Neural cell (in vitro differentiated cells): ENCODE measurements at regions not wholly inside any gene's neighbourhood (a gene's known extent, or its start where the extent isn't known, plus 50 kb on each side); places are given as distances from the start of the nearest gene placed in this dataset.

Source experiments
- H2AFZ ChIP-seq: fragments of 200-600, 300-800 bp; sonication (generic), shearing (Covaris generic); 2 replicates; pipeline ENCODE4 v1.6.0; 2014; ENCODE audit warnings: low read depth, mild to moderate bottlenecking, antibody characterized with exemption, low read length, moderate library complexity
- H3F3A ChIP-seq: fragments of 200-600 bp; shearing (Covaris generic); 2 replicates; pipeline ENCODE4 v1.6.1; 2016; ENCODE audit warnings: mild to moderate bottlenecking, moderate library complexity, mixed read lengths, antibody characterized with exemption, low read length; ENCODE audit not compliant: insufficient read depth, poor library complexity, severe bottlenecking
- H3K27ac ChIP-seq: fragments of 200-600, 300-800 bp; sonication (generic), shearing (Covaris generic); 2 replicates; pipeline ENCODE4 v1.5.1; 2014; ENCODE audit warnings: mild to moderate bottlenecking, low read length, moderate library complexity
- H3K27me3 ChIP-seq: fragments of 300-800, 200-600 bp; sonication (generic), shearing (Covaris generic); 2 replicates; pipeline ENCODE4 v1.6.0; 2014; ENCODE audit warnings: mild to moderate bottlenecking, low read depth, low read length, moderate library complexity; ENCODE audit not compliant: insufficient read depth
- H3K36me3 ChIP-seq: fragments of 300-800, 200-600 bp; sonication (generic), shearing (Covaris generic); 2 replicates; pipeline ENCODE4 v1.5.1; 2014; ENCODE audit warnings: mild to moderate bottlenecking, antibody characterized with exemption, low read length, moderate library complexity; ENCODE audit not compliant: insufficient read depth
- H3K4me2 ChIP-seq: fragments of 300-800, 200-600 bp; sonication (generic), shearing (Covaris generic); 2 replicates; pipeline ENCODE4 v1.6.0; 2014; ENCODE audit warnings: mild to moderate bottlenecking, low read length
- H3K4me3 ChIP-seq: fragments of 300-800, 200-600 bp; sonication (generic), shearing (Covaris generic); 2 replicates; pipeline ENCODE4 v1.5.1; 2014; ENCODE audit warnings: mild to moderate bottlenecking, low read length, moderate library complexity
- H3K79me2 ChIP-seq: fragments of 200-600 bp; shearing (Covaris generic); replicated peaks from 2 replicates; pipeline ENCODE4 v1.6.0; 2014; ENCODE audit warnings: mild to moderate bottlenecking, low read length, moderate library complexity; ENCODE audit not compliant: insufficient read depth
- H3K9ac ChIP-seq: fragments of 300-800, 200-600 bp; sonication (generic), shearing (Covaris generic); 2 replicates; pipeline ENCODE4 v1.6.1; 2016; ENCODE audit warnings: mild to moderate bottlenecking, low read length, mixed read lengths
- H3K9me2 ChIP-seq: fragments of 200-600 bp; shearing (Covaris generic); 2 replicates; pipeline ENCODE4 v1.6.1; 2016; ENCODE audit warnings: mild to moderate bottlenecking, low read length, mixed read lengths; ENCODE audit not compliant: insufficient read depth
- H3K9me3 ChIP-seq: fragments of 200-600, 300-800 bp; sonication (generic), shearing (Covaris generic); 2 replicates; pipeline ENCODE4 v1.6.1; 2016; ENCODE audit warnings: mild to moderate bottlenecking, mixed run types, low read length, moderate library complexity, mixed read lengths
- H4K20me1 ChIP-seq: fragments of 200-600 bp; shearing (Covaris generic); 2 replicates; pipeline ENCODE4 v1.6.1; 2016; ENCODE audit warnings: mild to moderate bottlenecking, mixed run types; ENCODE audit not compliant: insufficient read depth
- EP300 ChIP-seq: fragments of 450-650 bp; conservative IDR thresholded peaks from 2 replicates; pipeline ENCODE4 v1.6.1; 2014; ENCODE audit warnings: antibody characterized with exemption, mild to moderate bottlenecking, moderate library complexity; ENCODE audit not compliant: poor library complexity, severe bottlenecking
- EZH2 ChIP-seq: fragments of 200-600, 300-800 bp; shearing (Covaris generic), sonication (generic); IDR thresholded peaks from 2 replicates; pipeline ENCODE4 v1.6.1; 2014; ENCODE audit warnings: antibody characterized with exemption, low read length, borderline replicate concordance, mild to moderate bottlenecking; ENCODE audit not compliant: insufficient read depth, poor library complexity, severe bottlenecking
- MXI1 ChIP-seq: fragments of 450-650 bp; conservative IDR thresholded peaks from 2 replicates; pipeline ENCODE4 v1.6.1; 2014; ENCODE audit warnings: antibody characterized with exemption, mild to moderate bottlenecking; ENCODE audit not compliant: poor library complexity, severe bottlenecking
- POLR2AphosphoS5 ChIP-seq: IDR thresholded peaks from 2 replicates; pipeline ENCODE4 v1.6.1; 2012
- RAD21 ChIP-seq: fragments of 450-650 bp; conservative IDR thresholded peaks from 2 replicates; pipeline ENCODE4 v1.6.1; 2014; ENCODE audit warnings: antibody characterized with exemption, mild to moderate bottlenecking, moderate library complexity
- SMC3 ChIP-seq: fragments of 450-650 bp; conservative IDR thresholded peaks from 2 replicates; pipeline ENCODE4 v1.6.1; 2014; ENCODE audit warnings: antibody characterized with exemption, mild to moderate bottlenecking, moderate library complexity; ENCODE audit not compliant: poor library complexity
- TAF1 ChIP-seq: IDR thresholded peaks from 2 replicates; pipeline ENCODE4 v1.6.1; 2012; ENCODE audit warnings: low read depth
- TF ChIP-seq, protein P1 (sequence below): fragments of 450-650 bp; IDR thresholded peaks from 2 replicates; pipeline ENCODE4 v1.5.1; 2014; ENCODE audit warnings: antibody characterized with exemption, mild to moderate bottlenecking, moderate library complexity; ENCODE audit not compliant: poor library complexity, severe bottlenecking
- TF ChIP-seq, protein P2 (sequence below): IDR thresholded peaks from 2 replicates; pipeline ENCODE4 v1.6.1; 2012; ENCODE audit warnings: borderline replicate concordance

DNA sequence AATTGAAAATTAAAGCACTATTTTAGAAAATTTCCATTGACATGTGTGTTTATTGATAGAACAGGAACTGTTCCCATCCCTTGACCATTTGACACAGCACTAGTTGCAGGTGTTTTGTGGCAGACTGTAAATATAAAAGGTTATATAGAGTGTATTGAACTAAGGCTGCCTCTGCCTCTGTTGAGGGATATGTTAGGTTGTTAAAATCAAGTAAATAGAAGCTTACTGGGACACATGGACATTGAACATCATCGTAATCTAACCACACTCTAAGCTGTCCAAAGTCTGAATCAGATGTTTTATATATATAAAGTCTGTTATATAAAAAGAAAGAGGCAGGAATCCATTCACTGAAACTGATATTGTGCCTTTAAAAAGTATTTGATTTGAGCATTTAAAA lies 308.1 kb upstream of the PKN2 start (continued):
- TF ChIP-seq, protein P1, sequence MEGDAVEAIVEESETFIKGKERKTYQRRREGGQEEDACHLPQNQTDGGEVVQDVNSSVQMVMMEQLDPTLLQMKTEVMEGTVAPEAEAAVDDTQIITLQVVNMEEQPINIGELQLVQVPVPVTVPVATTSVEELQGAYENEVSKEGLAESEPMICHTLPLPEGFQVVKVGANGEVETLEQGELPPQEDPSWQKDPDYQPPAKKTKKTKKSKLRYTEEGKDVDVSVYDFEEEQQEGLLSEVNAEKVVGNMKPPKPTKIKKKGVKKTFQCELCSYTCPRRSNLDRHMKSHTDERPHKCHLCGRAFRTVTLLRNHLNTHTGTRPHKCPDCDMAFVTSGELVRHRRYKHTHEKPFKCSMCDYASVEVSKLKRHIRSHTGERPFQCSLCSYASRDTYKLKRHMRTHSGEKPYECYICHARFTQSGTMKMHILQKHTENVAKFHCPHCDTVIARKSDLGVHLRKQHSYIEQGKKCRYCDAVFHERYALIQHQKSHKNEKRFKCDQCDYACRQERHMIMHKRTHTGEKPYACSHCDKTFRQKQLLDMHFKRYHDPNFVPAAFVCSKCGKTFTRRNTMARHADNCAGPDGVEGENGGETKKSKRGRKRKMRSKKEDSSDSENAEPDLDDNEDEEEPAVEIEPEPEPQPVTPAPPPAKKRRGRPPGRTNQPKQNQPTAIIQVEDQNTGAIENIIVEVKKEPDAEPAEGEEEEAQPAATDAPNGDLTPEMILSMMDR = no peak

DNA sequence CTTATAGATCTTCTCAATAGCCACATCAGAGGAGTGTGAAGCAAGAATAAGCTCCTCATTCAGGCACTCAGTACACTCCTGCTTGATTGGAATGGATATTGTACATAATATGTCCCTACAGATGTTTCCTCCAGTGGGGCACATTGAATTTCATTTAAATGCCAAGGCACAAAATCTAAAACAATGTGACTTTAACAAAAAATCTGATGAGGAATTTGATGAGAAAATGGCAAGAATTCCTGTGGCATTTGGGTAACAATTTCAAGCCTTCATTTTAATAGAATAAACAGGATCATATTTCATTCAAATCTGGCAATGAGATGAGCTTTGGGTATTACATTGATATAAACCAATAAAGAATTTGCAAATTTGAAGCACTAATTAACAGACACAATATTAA lies 307.7 kb upstream of the PKN2 start:
- no peaks in the 10 kb centered on the region for H3K36me3 ChIP-seq
- H2AFZ ChIP-seq = no peak overlapping the region
- no peak overlapping the region for H3K4me3 ChIP-seq
- no peak overlapping the region for H3K9ac ChIP-seq
- no peak overlapping the region for H3K4me2 ChIP-seq
- no peaks in the 10 kb centered on the region for H3F3A ChIP-seq
- no peaks in the 10 kb centered on the region for H3K9me3 ChIP-seq
- no peaks in the 10 kb centered on the region for H3K9me2 ChIP-seq
- H4K20me1 ChIP-seq = no peaks in the 10 kb centered on the region
- no peak overlapping the region for H3K27ac ChIP-seq
- TF ChIP-seq POLR2AphosphoS5 (no peak), TAF1 (no peak), EZH2 (no peak)
- no peaks in the 10 kb centered on the region for H3K27me3 ChIP-seq
- H3K79me2 ChIP-seq = no peaks in the 10 kb centered on the region

DNA sequence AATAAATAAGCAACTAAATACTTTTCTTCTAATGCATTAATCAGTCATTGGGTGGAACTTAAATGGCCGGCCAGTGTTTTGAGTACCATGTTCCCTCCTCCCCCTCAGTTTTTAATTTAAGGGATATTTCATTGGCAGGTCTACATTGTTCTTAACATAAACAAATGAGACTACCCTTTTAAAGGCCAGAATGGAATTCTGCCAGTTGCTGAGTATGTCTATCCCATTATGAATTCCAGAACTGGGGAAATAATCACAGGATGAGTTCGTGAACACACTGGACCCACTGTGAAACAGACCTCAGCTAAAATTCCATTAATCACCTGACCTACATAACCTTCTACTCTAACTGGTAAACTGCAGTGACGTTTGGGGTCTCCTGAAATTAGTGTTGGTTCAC lies 305.5 kb upstream of the PKN2 start:
- TF ChIP-seq SMC3 (no peak), MXI1 (no peak), TAF1 (no peak), EP300 (no peak), POLR2AphosphoS5 (no peak), RAD21 (no peak), EZH2 (no peak)
- TF ChIP-seq, protein P1 = no peak
- TF ChIP-seq, protein P2, sequence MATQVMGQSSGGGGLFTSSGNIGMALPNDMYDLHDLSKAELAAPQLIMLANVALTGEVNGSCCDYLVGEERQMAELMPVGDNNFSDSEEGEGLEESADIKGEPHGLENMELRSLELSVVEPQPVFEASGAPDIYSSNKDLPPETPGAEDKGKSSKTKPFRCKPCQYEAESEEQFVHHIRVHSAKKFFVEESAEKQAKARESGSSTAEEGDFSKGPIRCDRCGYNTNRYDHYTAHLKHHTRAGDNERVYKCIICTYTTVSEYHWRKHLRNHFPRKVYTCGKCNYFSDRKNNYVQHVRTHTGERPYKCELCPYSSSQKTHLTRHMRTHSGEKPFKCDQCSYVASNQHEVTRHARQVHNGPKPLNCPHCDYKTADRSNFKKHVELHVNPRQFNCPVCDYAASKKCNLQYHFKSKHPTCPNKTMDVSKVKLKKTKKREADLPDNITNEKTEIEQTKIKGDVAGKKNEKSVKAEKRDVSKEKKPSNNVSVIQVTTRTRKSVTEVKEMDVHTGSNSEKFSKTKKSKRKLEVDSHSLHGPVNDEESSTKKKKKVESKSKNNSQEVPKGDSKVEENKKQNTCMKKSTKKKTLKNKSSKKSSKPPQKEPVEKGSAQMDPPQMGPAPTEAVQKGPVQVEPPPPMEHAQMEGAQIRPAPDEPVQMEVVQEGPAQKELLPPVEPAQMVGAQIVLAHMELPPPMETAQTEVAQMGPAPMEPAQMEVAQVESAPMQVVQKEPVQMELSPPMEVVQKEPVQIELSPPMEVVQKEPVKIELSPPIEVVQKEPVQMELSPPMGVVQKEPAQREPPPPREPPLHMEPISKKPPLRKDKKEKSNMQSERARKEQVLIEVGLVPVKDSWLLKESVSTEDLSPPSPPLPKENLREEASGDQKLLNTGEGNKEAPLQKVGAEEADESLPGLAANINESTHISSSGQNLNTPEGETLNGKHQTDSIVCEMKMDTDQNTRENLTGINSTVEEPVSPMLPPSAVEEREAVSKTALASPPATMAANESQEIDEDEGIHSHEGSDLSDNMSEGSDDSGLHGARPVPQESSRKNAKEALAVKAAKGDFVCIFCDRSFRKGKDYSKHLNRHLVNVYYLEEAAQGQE = no peak

More for the DNA sequence above, 305.5 kb upstream of the PKN2 start:
- Histone ChIP-seq H4K20me1 (no peaks in the 10 kb centered on the region), H3K9me3 (no peaks in the 10 kb centered on the region), H3K4me2 (no peak overlapping the region), H3K27ac (no peak overlapping the region), H3K27me3 (no peaks in the 10 kb centered on the region), H2AFZ (no peak overlapping the region), H3K4me3 (no peak overlapping the region), H3F3A (no peaks in the 10 kb centered on the region), H3K79me2 (no peaks in the 10 kb centered on the region), H3K9ac (no peak overlapping the region), H3K36me3 (no peaks in the 10 kb centered on the region), H3K9me2 (no peaks in the 10 kb centered on the region)
